ENCODE measurements at regions not wholly inside any gene's neighbourhood (a gene's known extent, or its start where the extent isn't known, plus 50 kb on each side); places are given as distances from the start of the nearest gene placed in this dataset.

DNA sequence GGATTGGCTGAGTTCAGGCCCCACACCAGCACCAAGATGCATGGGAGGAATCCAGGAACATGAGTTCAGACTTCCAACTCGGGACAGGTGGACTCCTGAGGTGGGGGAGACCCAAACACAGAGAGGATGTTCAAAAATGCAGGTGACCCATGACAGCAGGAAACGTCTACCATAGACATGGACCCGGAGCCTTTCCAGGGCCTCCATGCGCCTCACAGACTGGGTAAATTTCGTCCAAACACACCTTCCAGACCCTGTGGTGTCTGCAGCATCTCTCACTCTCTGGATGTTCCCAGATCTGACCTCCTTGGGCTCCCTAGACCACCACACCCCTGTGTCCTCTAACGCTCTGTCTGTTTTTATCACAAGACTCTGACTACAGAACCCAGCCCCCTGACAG lies 87.7 kb downstream of the PXDC1 start:
- TF ChIP-seq EZH2phosphoT487 (IDR thresholded peaks at IDR 0.05; ENCODE audit: borderline replicate concordance, low read depth, low read length) = no peak
- TF ChIP-seq, protein P1, sequence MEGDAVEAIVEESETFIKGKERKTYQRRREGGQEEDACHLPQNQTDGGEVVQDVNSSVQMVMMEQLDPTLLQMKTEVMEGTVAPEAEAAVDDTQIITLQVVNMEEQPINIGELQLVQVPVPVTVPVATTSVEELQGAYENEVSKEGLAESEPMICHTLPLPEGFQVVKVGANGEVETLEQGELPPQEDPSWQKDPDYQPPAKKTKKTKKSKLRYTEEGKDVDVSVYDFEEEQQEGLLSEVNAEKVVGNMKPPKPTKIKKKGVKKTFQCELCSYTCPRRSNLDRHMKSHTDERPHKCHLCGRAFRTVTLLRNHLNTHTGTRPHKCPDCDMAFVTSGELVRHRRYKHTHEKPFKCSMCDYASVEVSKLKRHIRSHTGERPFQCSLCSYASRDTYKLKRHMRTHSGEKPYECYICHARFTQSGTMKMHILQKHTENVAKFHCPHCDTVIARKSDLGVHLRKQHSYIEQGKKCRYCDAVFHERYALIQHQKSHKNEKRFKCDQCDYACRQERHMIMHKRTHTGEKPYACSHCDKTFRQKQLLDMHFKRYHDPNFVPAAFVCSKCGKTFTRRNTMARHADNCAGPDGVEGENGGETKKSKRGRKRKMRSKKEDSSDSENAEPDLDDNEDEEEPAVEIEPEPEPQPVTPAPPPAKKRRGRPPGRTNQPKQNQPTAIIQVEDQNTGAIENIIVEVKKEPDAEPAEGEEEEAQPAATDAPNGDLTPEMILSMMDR (conservative IDR thresholded peaks at IDR 0.05; ENCODE audit: low read length) = no peak
- ChIA-PET POLR2A (no interaction called here), CTCF (ENCODE audit: unreplicated experiment) (no interaction called here)
- Histone ChIP-seq H4K20me1 (ENCODE audit: insufficient read depth, low read length) (no peaks in the 10 kb centered on the region), H2AFZ (ENCODE audit: low read length) (no peak overlapping the region), H3K9me2 (ENCODE audit: insufficient read depth, low read length) (no peaks in the 10 kb centered on the region), H3K4me1 (ENCODE audit: insufficient read depth, low read length, poor library complexity, severe bottlenecking) (no peaks in the 10 kb centered on the region), H3K4me2 (ENCODE audit: low read length) (no peak overlapping the region), H3K27ac (ENCODE audit: low read depth, low read length, poor library complexity, severe bottlenecking) (no peak overlapping the region), H3K36me3 (ENCODE audit: insufficient read depth, low read length) (no peaks in the 10 kb centered on the region), H3K9me3 (ENCODE audit: low read length) (no peaks in the 10 kb centered on the region), H3K79me2 (ENCODE audit: insufficient read depth, low read depth, low read length) (no peaks in the 10 kb centered on the region), H3K4me3 (ENCODE audit: low read depth, low read length, poor library complexity, severe bottlenecking) (no peak overlapping the region)
- BruUV-seq (replicated peaks) = no TSS peak
- DNase-seq (ENCODE audit: low spot score) = no peak
- intact Hi-C loops (cut with micrococcal nuclease; ENCODE audit: unreplicated experiment) = no loop called here

DNA sequence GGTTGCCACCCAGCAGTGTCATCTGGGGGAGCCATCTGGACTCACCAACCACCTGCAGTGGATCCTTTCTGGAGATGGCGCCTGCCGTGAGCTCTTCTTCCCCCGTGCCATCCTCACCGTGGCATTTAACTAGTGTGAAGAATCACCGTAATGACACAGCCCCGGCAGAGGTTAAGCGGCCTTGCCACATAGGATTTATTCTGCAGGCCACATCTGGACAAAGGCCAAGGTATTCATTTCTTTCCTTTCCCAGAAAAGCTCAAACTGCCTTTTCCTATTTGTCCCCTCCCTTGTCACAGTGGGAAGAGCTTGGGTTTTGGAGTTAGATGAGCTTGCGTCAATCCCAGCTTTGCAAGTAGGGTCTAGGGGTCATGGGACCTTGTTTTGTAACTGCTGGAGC lies 88.4 kb downstream of the PXDC1 start:
- BruUV-seq (replicated peaks) = no TSS peak
- TF ChIP-seq, protein P1 (conservative IDR thresholded peaks at IDR 0.05; ENCODE audit: low read length) = no peak
- TF ChIP-seq EZH2phosphoT487 (IDR thresholded peaks at IDR 0.05; ENCODE audit: borderline replicate concordance, low read depth, low read length) = no peak
- H3K4me3 ChIP-seq (ENCODE audit: low read depth, low read length, poor library complexity, severe bottlenecking) = no peak overlapping the region
- no peaks in the 10 kb centered on the region for H3K79me2 ChIP-seq (ENCODE audit: insufficient read depth, low read depth, low read length)
- no peak overlapping the region for H3K4me2 ChIP-seq (ENCODE audit: low read length)
- DNase-seq (ENCODE audit: low spot score) = no peak
- no peaks in the 10 kb centered on the region for H3K9me2 ChIP-seq (ENCODE audit: insufficient read depth, low read length)
- H3K27ac ChIP-seq (ENCODE audit: low read depth, low read length, poor library complexity, severe bottlenecking) = no peak overlapping the region
- POLR2A ChIA-PET = no interaction called here
- H3K36me3 ChIP-seq (ENCODE audit: insufficient read depth, low read length) = no peaks in the 10 kb centered on the region
- CTCF ChIA-PET (ENCODE audit: unreplicated experiment) = no interaction called here
- H2AFZ ChIP-seq (ENCODE audit: low read length) = no peak overlapping the region
- no peaks in the 10 kb centered on the region for H3K9me3 ChIP-seq (ENCODE audit: low read length)
- H3K4me1 ChIP-seq (ENCODE audit: insufficient read depth, low read length, poor library complexity, severe bottlenecking) = no peaks in the 10 kb centered on the region
- intact Hi-C loops (cut with micrococcal nuclease; ENCODE audit: unreplicated experiment) = no loop called here
- no peaks in the 10 kb centered on the region for H4K20me1 ChIP-seq (ENCODE audit: insufficient read depth, low read length)

DNA sequence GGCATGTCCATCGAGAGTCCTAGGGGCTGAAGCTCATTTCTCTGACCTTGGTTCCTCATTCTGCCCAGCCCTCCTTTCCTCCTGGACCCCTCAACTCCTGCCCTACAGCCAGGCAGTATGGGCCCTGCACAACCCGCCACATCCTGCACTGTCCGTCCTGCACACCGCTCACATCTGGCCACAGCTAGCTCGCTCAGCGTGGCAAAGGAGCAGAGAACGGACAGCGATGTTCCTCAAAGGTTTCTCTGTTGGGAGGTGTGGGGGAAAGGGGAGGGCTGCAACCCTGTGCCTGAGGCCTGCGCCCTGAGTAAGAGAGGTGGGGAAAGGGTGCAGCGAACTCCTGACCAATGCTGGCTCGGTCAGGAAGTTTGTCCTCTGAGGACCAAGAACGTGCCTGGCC lies 90.1 kb downstream of the PXDC1 start:
- no peaks in the 10 kb centered on the region for H3K79me2 ChIP-seq (ENCODE audit: insufficient read depth, low read depth, low read length)
- H3K9me2 ChIP-seq (ENCODE audit: insufficient read depth, low read length) = no peaks in the 10 kb centered on the region
- intact Hi-C loops (cut with micrococcal nuclease; ENCODE audit: unreplicated experiment) = no loop called here
- no peak for DNase-seq (ENCODE audit: low spot score)
- H3K36me3 ChIP-seq (ENCODE audit: insufficient read depth, low read length) = no peaks in the 10 kb centered on the region
- no peak overlapping the region for H2AFZ ChIP-seq (ENCODE audit: low read length)
- ChIA-PET CTCF (ENCODE audit: unreplicated experiment) (no interaction called here), POLR2A (no interaction called here)
- no peak overlapping the region for H3K4me2 ChIP-seq (ENCODE audit: low read length)
- TF ChIP-seq EZH2phosphoT487 (IDR thresholded peaks at IDR 0.05; ENCODE audit: borderline replicate concordance, low read depth, low read length) = no peak
- TF ChIP-seq, protein P1 (conservative IDR thresholded peaks at IDR 0.05; ENCODE audit: low read length) = no peak
- no peaks in the 10 kb centered on the region for H4K20me1 ChIP-seq (ENCODE audit: insufficient read depth, low read length)
- H3K4me3 ChIP-seq (ENCODE audit: low read depth, low read length, poor library complexity, severe bottlenecking) = no peak overlapping the region
- no TSS peak for BruUV-seq (replicated peaks)
- H3K27ac ChIP-seq (ENCODE audit: low read depth, low read length, poor library complexity, severe bottlenecking) = no peak overlapping the region
- no peaks in the 10 kb centered on the region for H3K4me1 ChIP-seq (ENCODE audit: insufficient read depth, low read length, poor library complexity, severe bottlenecking)
- no peaks in the 10 kb centered on the region for H3K9me3 ChIP-seq (ENCODE audit: low read length)

All from OCI-LY7 (cell line).